ENCODE measurements at regions not wholly inside any gene's neighbourhood (a gene's known extent, or its start where the extent isn't known, plus 50 kb on each side); places are given as distances from the start of the nearest gene placed in this dataset.

- 60% methylated on average over 1 of the region's 2 CpGs; no CpG with 5 or more reads in 1 of the 2 experiments for WGBS, 2 experiments (ENCODE audit: insufficient coverage in 2 of 2)
Measured at GRCh38 chr11:110935018-110935640, 222.9 kb upstream of the ARHGAP20 start.

DNA sequence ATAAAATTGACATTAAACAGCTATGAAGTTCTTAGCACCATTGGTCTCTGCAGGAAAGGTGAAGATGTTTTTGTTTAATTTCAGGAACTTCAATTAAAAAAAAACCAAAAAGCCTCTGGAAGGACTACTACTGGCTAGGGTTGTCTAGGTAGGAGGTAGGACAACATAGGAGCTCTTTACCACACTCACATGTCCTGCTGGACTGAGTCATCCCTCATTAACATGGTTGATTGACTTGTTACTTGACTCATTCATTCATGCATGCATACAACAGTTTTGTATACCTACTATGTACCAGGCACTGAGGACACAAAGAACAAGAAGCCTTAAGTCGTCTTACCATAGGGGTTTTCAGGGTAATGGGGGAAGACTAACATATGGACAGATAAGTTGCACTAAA lies 216.9 kb upstream of the ARHGAP20 start:
- Histone ChIP-seq H3K4me3 (ENCODE audit: extremely low read depth, insufficient read depth, low read length, poor library complexity, severe bottlenecking) (no peak overlapping the region), H3K36me3 (ENCODE audit: control insufficient read depth, insufficient read depth, low read length) (no peaks in the 10 kb centered on the region), H3K4me1 (ENCODE audit: control insufficient read depth, insufficient read depth, low read length, poor library complexity, severe bottlenecking) (no peaks in the 10 kb centered on the region), H3K9me3 (ENCODE audit: control insufficient read depth, low read length) (no peaks in the 10 kb centered on the region), H3K27ac (ENCODE audit: low read depth, low read length, severe bottlenecking) (no peak overlapping the region)
- WGBS, 2 experiments (ENCODE audit: insufficient coverage in 2 of 2): 100% methylated on average over 1 of the region's 1 CpG

More at GRCh38 chr11:110935018-110935640, 222.9 kb upstream of the ARHGAP20 start:
- no peak overlapping the region for H3K4me3 ChIP-seq (ENCODE audit: extremely low read depth, insufficient read depth, low read length, poor library complexity, severe bottlenecking)
- no peaks in the 10 kb centered on the region for H3K9me3 ChIP-seq (ENCODE audit: control insufficient read depth, low read length)
- H3K4me1 ChIP-seq (ENCODE audit: control insufficient read depth, insufficient read depth, low read length, poor library complexity, severe bottlenecking): no peaks in the 10 kb centered on the region
- H3K36me3 ChIP-seq (ENCODE audit: control insufficient read depth, insufficient read depth, low read length): no peaks in the 10 kb centered on the region
- H3K27ac ChIP-seq (ENCODE audit: low read depth, low read length, severe bottlenecking): no peak overlapping the region

DNA sequence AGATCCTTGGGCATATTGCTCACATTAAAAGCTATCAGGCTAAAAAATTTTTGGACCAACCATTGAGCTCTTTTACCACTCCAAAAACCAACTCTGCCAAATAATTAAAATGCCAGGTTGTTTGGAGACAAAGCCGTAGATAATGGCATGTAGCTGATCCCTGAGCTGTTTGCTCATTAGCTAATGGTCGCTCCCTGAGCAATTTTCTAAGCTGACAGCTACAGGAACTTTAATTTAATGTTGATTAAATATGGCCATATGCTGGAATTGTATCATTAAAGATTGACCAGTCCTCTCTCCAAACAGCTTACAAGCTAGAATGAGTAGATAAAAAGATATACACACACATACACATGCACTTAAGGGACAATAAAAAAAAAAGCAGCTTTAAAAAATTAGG lies 216.2 kb upstream of the ARHGAP20 start:
- 100% methylated on average over 1 of the region's 2 CpGs; no CpG with 5 or more reads in 1 of the 2 experiments for WGBS, 2 experiments (ENCODE audit: insufficient coverage in 2 of 2)
- Histone ChIP-seq H3K4me1 (ENCODE audit: control insufficient read depth, insufficient read depth, low read length, poor library complexity, severe bottlenecking) (no peaks in the 10 kb centered on the region), H3K36me3 (ENCODE audit: control insufficient read depth, insufficient read depth, low read length) (no peaks in the 10 kb centered on the region), H3K27ac (ENCODE audit: low read depth, low read length, severe bottlenecking) (no peak overlapping the region), H3K9me3 (ENCODE audit: control insufficient read depth, low read length) (no peaks in the 10 kb centered on the region), H3K4me3 (ENCODE audit: extremely low read depth, insufficient read depth, low read length, poor library complexity, severe bottlenecking) (no peak overlapping the region)

GRCh38 chr11:110921742-110922521 lies 209.7 kb upstream of the ARHGAP20 start:
- Histone ChIP-seq H3K4me1 (ENCODE audit: control insufficient read depth, insufficient read depth, low read length, poor library complexity, severe bottlenecking) (no peaks in the 10 kb centered on the region), H3K36me3 (ENCODE audit: control insufficient read depth, insufficient read depth, low read length) (no peaks in the 10 kb centered on the region), H3K4me3 (ENCODE audit: extremely low read depth, insufficient read depth, low read length, poor library complexity, severe bottlenecking) (no peak overlapping the region), H3K9me3 (ENCODE audit: control insufficient read depth, low read length) (peaks cover 4% of the 10 kb centered on the region), H3K27ac (ENCODE audit: low read depth, low read length, severe bottlenecking) (no peak overlapping the region)
- 86% methylated on average over 2 of the region's 3 CpGs; no CpG with 5 or more reads in 1 of the 2 experiments for WGBS, 2 experiments (ENCODE audit: insufficient coverage in 2 of 2)

GRCh38 chr11:110919241-110919922 lies 207.1 kb upstream of the ARHGAP20 start:
- no peaks in the 10 kb centered on the region for H3K36me3 ChIP-seq (ENCODE audit: control insufficient read depth, insufficient read depth, low read length)
- H3K4me1 ChIP-seq (ENCODE audit: control insufficient read depth, insufficient read depth, low read length, poor library complexity, severe bottlenecking): no peaks in the 10 kb centered on the region
- H3K4me3 ChIP-seq (ENCODE audit: extremely low read depth, insufficient read depth, low read length, poor library complexity, severe bottlenecking): no peak overlapping the region
- H3K9me3 ChIP-seq (ENCODE audit: control insufficient read depth, low read length): peaks cover 5% of the 10 kb centered on the region
- WGBS, 2 experiments (ENCODE audit: insufficient coverage in 2 of 2): 85 to 100% methylated on average over 1 to 2 of the region's 4 CpGs
- H3K27ac ChIP-seq (ENCODE audit: low read depth, low read length, severe bottlenecking): no peak overlapping the region

DNA sequence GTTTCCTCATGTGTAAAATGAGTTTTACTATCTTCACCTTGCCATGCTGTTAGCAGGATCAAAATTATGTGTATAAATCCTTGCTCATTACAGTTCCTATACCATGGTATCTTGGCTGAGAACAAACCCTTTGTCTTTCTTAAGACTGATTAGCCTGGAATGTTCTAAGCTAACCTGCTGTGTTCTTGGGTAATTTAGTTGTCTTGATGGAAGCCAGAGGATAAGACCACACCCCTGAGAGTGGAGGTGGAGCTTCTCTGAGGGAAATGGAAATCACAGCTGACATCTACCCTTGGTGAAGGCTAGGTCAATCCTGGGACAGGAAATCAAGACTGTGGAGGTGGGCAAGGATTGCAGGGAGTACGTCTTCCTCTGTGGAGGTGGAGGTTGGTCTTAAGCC lies 206.1 kb upstream of the ARHGAP20 start:
- 89 to 100% methylated on average over 1 of the region's 1 CpG for WGBS, 2 experiments (ENCODE audit: insufficient coverage in 2 of 2)
- no peaks in the 10 kb centered on the region for H3K4me1 ChIP-seq (ENCODE audit: control insufficient read depth, insufficient read depth, low read length, poor library complexity, severe bottlenecking)
- peaks cover 5% of the 10 kb centered on the region for H3K9me3 ChIP-seq (ENCODE audit: control insufficient read depth, low read length)
- no peak overlapping the region for H3K4me3 ChIP-seq (ENCODE audit: extremely low read depth, insufficient read depth, low read length, poor library complexity, severe bottlenecking)
- H3K27ac ChIP-seq (ENCODE audit: low read depth, low read length, severe bottlenecking): no peak overlapping the region
- no peaks in the 10 kb centered on the region for H3K36me3 ChIP-seq (ENCODE audit: control insufficient read depth, insufficient read depth, low read length)

DNA sequence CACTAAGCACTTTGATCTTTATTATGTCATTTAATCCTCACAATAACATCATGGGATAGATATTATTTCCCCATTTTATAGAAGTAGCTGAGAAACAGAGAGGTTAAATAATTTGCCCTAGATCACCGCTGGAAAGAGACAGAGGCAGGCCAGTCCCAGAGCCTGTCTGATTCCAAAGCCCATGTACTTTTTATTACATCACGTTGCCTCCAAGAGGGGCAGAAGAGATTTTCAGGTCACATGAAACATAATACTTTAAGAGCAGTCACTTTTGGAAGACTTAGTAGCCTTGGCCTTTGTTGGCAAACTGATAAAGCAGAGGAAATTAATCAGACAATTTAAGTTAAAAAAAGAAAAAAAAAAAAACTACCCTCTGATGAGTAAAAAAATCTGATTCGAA lies 200.2 kb upstream of the ARHGAP20 start:
- no peaks in the 10 kb centered on the region for H3K36me3 ChIP-seq (ENCODE audit: control insufficient read depth, insufficient read depth, low read length)
- no peak overlapping the region for H3K4me3 ChIP-seq (ENCODE audit: extremely low read depth, insufficient read depth, low read length, poor library complexity, severe bottlenecking)
- no peak overlapping the region for H3K27ac ChIP-seq (ENCODE audit: low read depth, low read length, severe bottlenecking)
- no peaks in the 10 kb centered on the region for H3K4me1 ChIP-seq (ENCODE audit: control insufficient read depth, insufficient read depth, low read length, poor library complexity, severe bottlenecking)
- H3K9me3 ChIP-seq (ENCODE audit: control insufficient read depth, low read length): peaks cover 5% of the 10 kb centered on the region
- 89 to 100% methylated on average over 1 of the region's 3 CpGs for WGBS, 2 experiments (ENCODE audit: insufficient coverage in 2 of 2)

- no peaks in the 10 kb centered on the region for H3K4me1 ChIP-seq (ENCODE audit: control insufficient read depth, insufficient read depth, low read length, poor library complexity, severe bottlenecking)
- H3K9me3 ChIP-seq (ENCODE audit: control insufficient read depth, low read length): no peaks in the 10 kb centered on the region
- H3K27ac ChIP-seq (ENCODE audit: low read depth, low read length, severe bottlenecking): no peak overlapping the region
- H3K4me3 ChIP-seq (ENCODE audit: extremely low read depth, insufficient read depth, low read length, poor library complexity, severe bottlenecking): no peak overlapping the region
- WGBS, 2 experiments (ENCODE audit: insufficient coverage in 2 of 2): 83% methylated on average over 1 of the region's 2 CpGs; no CpG with 5 or more reads in 1 of the 2 experiments
- no peaks in the 10 kb centered on the region for H3K36me3 ChIP-seq (ENCODE audit: control insufficient read depth, insufficient read depth, low read length)
Measured at GRCh38 chr11:110910384-110910783, 198.1 kb upstream of the ARHGAP20 start.

- H3K36me3 ChIP-seq (ENCODE audit: control insufficient read depth, insufficient read depth, low read length): no peaks in the 10 kb centered on the region
- no peak overlapping the region for H3K27ac ChIP-seq (ENCODE audit: low read depth, low read length, severe bottlenecking)
- no peaks in the 10 kb centered on the region for H3K4me1 ChIP-seq (ENCODE audit: control insufficient read depth, insufficient read depth, low read length, poor library complexity, severe bottlenecking)
- 89 to 94% methylated on average over 7 to 8 of the region's 8 CpGs for WGBS, 2 experiments (ENCODE audit: insufficient coverage in 2 of 2)
- H3K9me3 ChIP-seq (ENCODE audit: control insufficient read depth, low read length): no peaks in the 10 kb centered on the region
- H3K4me3 ChIP-seq (ENCODE audit: extremely low read depth, insufficient read depth, low read length, poor library complexity, severe bottlenecking): no peak overlapping the region
Measured at GRCh38 chr11:110909336-110909735, 197.1 kb upstream of the ARHGAP20 start.

- Histone ChIP-seq H3K4me3 (ENCODE audit: extremely low read depth, insufficient read depth, low read length, poor library complexity, severe bottlenecking) (no peak overlapping the region), H3K36me3 (ENCODE audit: control insufficient read depth, insufficient read depth, low read length) (no peaks in the 10 kb centered on the region), H3K9me3 (ENCODE audit: control insufficient read depth, low read length) (no peaks in the 10 kb centered on the region), H3K4me1 (ENCODE audit: control insufficient read depth, insufficient read depth, low read length, poor library complexity, severe bottlenecking) (peaks cover 2% of the 10 kb centered on the region), H3K27ac (ENCODE audit: low read depth, low read length, severe bottlenecking) (no peak overlapping the region)
- 91 to 92% methylated on average over 1 to 3 of the region's 3 CpGs for WGBS, 2 experiments (ENCODE audit: insufficient coverage in 2 of 2)
Measured at GRCh38 chr11:110908401-110909105, 196.3 kb upstream of the ARHGAP20 start.

Measured in mesodermal cell (in vitro differentiated cells).